HepG2 (cell line): ENCODE measurements at regions not wholly inside any gene's neighbourhood (a gene's known extent, or its start where the extent isn't known, plus 50 kb on each side); places are given as distances from the start of the nearest gene placed in this dataset.

Source experiments
- ARNT ChIP-seq: fragments of 450-650 bp; IDR thresholded peaks from 2 replicates; pipeline ENCODE4 v1.6.1; 2017
- CEBPB ChIP-seq: IDR thresholded peaks from 2 replicates; pipeline ENCODE4 v1.6.1; 2011; ENCODE audit warnings: low read depth, low read length, improper control_type of control experiment, borderline replicate concordance
- CREB3 ChIP-seq: sonication (generic); formaldehyde crosslinking; IDR thresholded peaks from 2 replicates; pipeline ENCODE4 v1.5.0; 2020; ENCODE audit warnings: missing genetic modification reagents
- KLF6 ChIP-seq: IDR thresholded peaks from 2 replicates; pipeline ENCODE4 v1.8.0; 2016; ENCODE audit warnings: missing biosample characterization, missing genetic modification reagents
- NCOR1 ChIP-seq: fragments of 200-600 bp; sonication (generic); IDR thresholded peaks from 2 replicates; pipeline ENCODE4 v1.7.0; 2017; ENCODE audit warnings: antibody characterized with exemption, low read length, borderline replicate concordance
- RAD21 ChIP-seq: fragments of 450-650 bp; formaldehyde crosslinking; IDR thresholded peaks from 2 replicates; pipeline ENCODE4 v1.5.0; 2020; ENCODE audit warnings: mild to moderate bottlenecking
- TF ChIP-seq, protein P1 (sequence below): IDR thresholded peaks from 2 replicates; pipeline ENCODE4 v1.6.1; 2016; ENCODE audit warnings: missing genetic modification reagents, missing compliant biosample characterization
- TF ChIP-seq, protein P2 (sequence below): sonication (generic); formaldehyde crosslinking; IDR thresholded peaks from 2 replicates; pipeline ENCODE4 v1.5.0; 2020; ENCODE audit warnings: mild to moderate bottlenecking, missing genetic modification reagents, moderate library complexity

GRCh38 chr7:86025807-86026206, 617.9 kb upstream of the GRM3 start:
- TF ChIP-seq ARNT (no peak), CEBPB (no peak), NCOR1 (no peak), RAD21 (CRISPR knock-in tag) (no peak), CREB3 (CRISPR knock-in tag) (no peak), KLF6 (CRISPR knock-in tag) (no peak)
- TF ChIP-seq, protein P1, sequence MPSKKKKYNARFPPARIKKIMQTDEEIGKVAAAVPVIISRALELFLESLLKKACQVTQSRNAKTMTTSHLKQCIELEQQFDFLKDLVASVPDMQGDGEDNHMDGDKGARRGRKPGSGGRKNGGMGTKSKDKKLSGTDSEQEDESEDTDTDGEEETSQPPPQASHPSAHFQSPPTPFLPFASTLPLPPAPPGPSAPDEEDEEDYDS, result no peak
- TF ChIP-seq, protein P2, sequence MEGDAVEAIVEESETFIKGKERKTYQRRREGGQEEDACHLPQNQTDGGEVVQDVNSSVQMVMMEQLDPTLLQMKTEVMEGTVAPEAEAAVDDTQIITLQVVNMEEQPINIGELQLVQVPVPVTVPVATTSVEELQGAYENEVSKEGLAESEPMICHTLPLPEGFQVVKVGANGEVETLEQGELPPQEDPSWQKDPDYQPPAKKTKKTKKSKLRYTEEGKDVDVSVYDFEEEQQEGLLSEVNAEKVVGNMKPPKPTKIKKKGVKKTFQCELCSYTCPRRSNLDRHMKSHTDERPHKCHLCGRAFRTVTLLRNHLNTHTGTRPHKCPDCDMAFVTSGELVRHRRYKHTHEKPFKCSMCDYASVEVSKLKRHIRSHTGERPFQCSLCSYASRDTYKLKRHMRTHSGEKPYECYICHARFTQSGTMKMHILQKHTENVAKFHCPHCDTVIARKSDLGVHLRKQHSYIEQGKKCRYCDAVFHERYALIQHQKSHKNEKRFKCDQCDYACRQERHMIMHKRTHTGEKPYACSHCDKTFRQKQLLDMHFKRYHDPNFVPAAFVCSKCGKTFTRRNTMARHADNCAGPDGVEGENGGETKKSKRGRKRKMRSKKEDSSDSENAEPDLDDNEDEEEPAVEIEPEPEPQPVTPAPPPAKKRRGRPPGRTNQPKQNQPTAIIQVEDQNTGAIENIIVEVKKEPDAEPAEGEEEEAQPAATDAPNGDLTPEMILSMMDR (CRISPR knock-in tag), result no peak
